ENCODE measurements at regions not wholly inside any gene's neighbourhood (a gene's known extent, or its start where the extent isn't known, plus 50 kb on each side); places are given as distances from the start of the nearest gene placed in this dataset.
"Not testable (repeated sequence)": the region's sequence is repeated elsewhere in the genome, so short reads cannot be mapped to it uniquely, and the experiment has no call there.

GRCh38 chr14:99036611-99037293 is 235.2 kb downstream of the BCL11B start:
- intact Hi-C loops (cut with DNase I): no loop called here
- DNase-seq (ENCODE audit: missing footprints): peak; percentile 82
- ATAC-seq: no peak

- DNase-seq (ENCODE audit: missing footprints); ATAC-seq: not testable (repeated sequence)
Observed at GRCh38 chr14:99037326-99037725, 234.7 kb downstream of the BCL11B start.

GRCh38 chr14:99037777-99038430 is 234.1 kb downstream of the BCL11B start:
- intact Hi-C loops (cut with DNase I): no loop called here
- no peak for ATAC-seq
- no peak for DNase-seq (ENCODE audit: missing footprints)

More at GRCh38 chr14:99037326-99037725, 234.7 kb downstream of the BCL11B start:
- intact Hi-C loops (cut with DNase I): not testable (repeated sequence)

- intact Hi-C loops (cut with DNase I): no loop called here
- no peak for DNase-seq (ENCODE audit: missing footprints)
- ATAC-seq: no peak
Observed at GRCh38 chr14:99038431-99038820, 233.6 kb downstream of the BCL11B start.

- no peak for ATAC-seq
- intact Hi-C loops (cut with DNase I): no loop called here
- DNase-seq (ENCODE audit: missing footprints): no peak
Observed at GRCh38 chr14:99039331-99040041, 232.5 kb downstream of the BCL11B start.

- intact Hi-C loops (cut with DNase I): no loop called here
- no peak for ATAC-seq
- DNase-seq (ENCODE audit: missing footprints): no peak
Observed at GRCh38 chr14:99040052-99040451, 231.9 kb downstream of the BCL11B start.

GRCh38 chr14:99040711-99041110 is 231.3 kb downstream of the BCL11B start:
- intact Hi-C loops (cut with DNase I): no loop called here
- DNase-seq (ENCODE audit: missing footprints) (no peak), ATAC-seq (no peak)

GRCh38 chr14:99041141-99041819 is 230.7 kb downstream of the BCL11B start:
- DNase-seq (ENCODE audit: missing footprints) (no peak), ATAC-seq (no peak)
- intact Hi-C loops (cut with DNase I): no loop called here

- intact Hi-C loops (cut with DNase I): no loop called here
- ATAC-seq (no peak), DNase-seq (ENCODE audit: missing footprints) (no peak)
Observed at GRCh38 chr14:99041820-99042174, 230.2 kb downstream of the BCL11B start.

GRCh38 chr14:99042381-99043266 is 229.4 kb downstream of the BCL11B start:
- intact Hi-C loops (cut with DNase I): no loop called here
- ATAC-seq: no peak
- DNase-seq (ENCODE audit: missing footprints): no peak

- intact Hi-C loops (cut with DNase I): no loop called here
- ATAC-seq: no peak
Observed at GRCh38 chr14:99043267-99043615, 228.8 kb downstream of the BCL11B start.

GRCh38 chr14:99043756-99044155 is 228.2 kb downstream of the BCL11B start:
- intact Hi-C loops (cut with DNase I): no loop called here
- no peak for ATAC-seq

More at GRCh38 chr14:99043267-99043615, 228.8 kb downstream of the BCL11B start:
- no peak for DNase-seq (ENCODE audit: missing footprints)

GRCh38 chr14:99047441-99048031 is 224.5 kb downstream of the BCL11B start:
- no peak for DNase-seq (ENCODE audit: missing footprints)
- intact Hi-C loops (cut with DNase I): no loop called here

More at GRCh38 chr14:99043756-99044155, 228.2 kb downstream of the BCL11B start:
- no peak for DNase-seq (ENCODE audit: missing footprints)

GRCh38 chr14:99050309-99050708 is 221.7 kb downstream of the BCL11B start:
- intact Hi-C loops (cut with DNase I): no loop called here
- ATAC-seq (no peak), DNase-seq (ENCODE audit: missing footprints) (no peak)

More at GRCh38 chr14:99047441-99048031, 224.5 kb downstream of the BCL11B start:
- ATAC-seq: no peak

GRCh38 chr14:99052467-99052866 is 219.5 kb downstream of the BCL11B start:
- no peak for ATAC-seq

GRCh38 chr14:99055019-99055418 is 217.0 kb downstream of the BCL11B start:
- no peak for ATAC-seq
- DNase-seq (ENCODE audit: missing footprints): no peak
- intact Hi-C loops (cut with DNase I): no loop called here

More at GRCh38 chr14:99052467-99052866, 219.5 kb downstream of the BCL11B start:
- intact Hi-C loops (cut with DNase I): no loop called here
- DNase-seq (ENCODE audit: missing footprints): no peak

- intact Hi-C loops (cut with DNase I): no loop called here
- no peak for DNase-seq (ENCODE audit: missing footprints)
- no peak for ATAC-seq
Observed at GRCh38 chr14:99055816-99056215, 216.2 kb downstream of the BCL11B start.

GRCh38 chr14:99057576-99058083 is 214.4 kb downstream of the BCL11B start:
- ATAC-seq: no peak
- intact Hi-C loops (cut with DNase I): no loop called here
- DNase-seq (ENCODE audit: missing footprints): no peak

Data from Right ventricle myocardium inferior (tissue), 1 donor.